Activated CD4-positive, CD25-positive, alpha-beta regulatory T cell treated with anti-CD3 and anti-CD28 coated beads, Interleukin-2, amount 50 U/mL, for 24 hours (primary cell): ENCODE measurements at regions not wholly inside any gene's neighbourhood (a gene's known extent, or its start where the extent isn't known, plus 50 kb on each side); places are given as distances from the start of the nearest gene placed in this dataset.

ENCODE experiments used
- ATAC-seq, 2 donors: fragments of 150-1000 bp; cut with Tn5 transposase; one replicate each; pipeline ENCODE4 v1.10.0; 2021; ENCODE audit warnings: mild to moderate bottlenecking in 1 of 2, moderate library complexity in 1 of 2

DNA sequence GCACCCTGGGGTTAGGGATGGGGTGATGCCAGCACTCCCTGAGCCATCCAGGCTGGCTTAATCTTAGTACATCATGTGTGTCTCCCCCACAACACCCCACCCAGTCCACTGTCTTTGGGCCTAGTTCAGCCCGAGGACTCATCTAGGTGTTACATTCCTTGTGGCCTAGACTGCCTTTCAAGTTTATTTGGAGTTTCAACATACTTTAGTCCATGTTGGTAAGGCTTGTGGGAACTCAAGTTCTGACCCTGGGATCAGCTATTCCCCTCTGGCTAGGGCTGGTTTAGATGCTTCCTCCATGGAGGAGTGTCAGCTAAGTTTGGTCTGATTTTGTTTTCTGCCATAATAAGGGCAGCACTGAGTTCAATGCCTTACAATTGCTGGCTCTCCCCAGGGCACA is 302.4 kb downstream of the SMARCA2 start:
- ATAC-seq: no peak

DNA sequence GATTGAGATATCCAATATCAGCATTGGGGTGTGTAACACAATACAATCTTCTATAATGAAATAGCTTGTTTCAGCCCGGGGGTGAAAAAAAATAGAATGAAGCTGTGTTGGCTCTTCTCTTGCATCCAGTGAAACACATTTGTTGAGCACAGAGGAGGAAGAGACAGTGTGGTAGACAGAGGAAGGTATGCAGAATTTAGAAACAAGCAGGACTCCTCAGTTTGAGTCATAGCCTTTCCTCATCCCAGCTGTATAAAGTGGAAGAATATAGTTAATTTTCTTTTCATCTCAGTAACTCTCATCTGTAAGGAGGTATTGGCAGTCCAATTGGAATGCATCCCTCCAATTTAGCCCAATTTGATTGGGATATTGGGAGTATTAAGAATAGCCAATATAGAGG is 302.2 kb upstream of the VLDLR start:
- ATAC-seq: no peak

DNA sequence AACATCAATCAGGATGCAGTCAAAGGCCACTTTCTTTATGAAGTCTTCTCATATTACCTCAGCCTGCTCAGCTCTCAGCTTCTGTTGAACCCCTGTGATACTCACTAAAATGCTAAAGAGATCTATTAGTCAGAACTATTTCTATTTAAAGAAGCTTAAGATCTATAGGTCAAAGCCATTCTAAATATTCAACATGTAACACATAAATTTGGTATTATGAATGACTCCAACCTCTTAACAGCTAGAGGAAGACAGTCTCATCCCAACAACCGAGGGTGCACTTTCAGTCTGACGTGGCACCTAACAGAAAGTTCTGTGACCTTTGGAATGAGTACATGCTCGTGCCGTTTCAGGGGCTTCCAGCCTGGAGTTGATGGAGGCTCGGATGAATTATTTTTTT is 301.5 kb upstream of the VLDLR start:
- ATAC-seq: no peak

DNA sequence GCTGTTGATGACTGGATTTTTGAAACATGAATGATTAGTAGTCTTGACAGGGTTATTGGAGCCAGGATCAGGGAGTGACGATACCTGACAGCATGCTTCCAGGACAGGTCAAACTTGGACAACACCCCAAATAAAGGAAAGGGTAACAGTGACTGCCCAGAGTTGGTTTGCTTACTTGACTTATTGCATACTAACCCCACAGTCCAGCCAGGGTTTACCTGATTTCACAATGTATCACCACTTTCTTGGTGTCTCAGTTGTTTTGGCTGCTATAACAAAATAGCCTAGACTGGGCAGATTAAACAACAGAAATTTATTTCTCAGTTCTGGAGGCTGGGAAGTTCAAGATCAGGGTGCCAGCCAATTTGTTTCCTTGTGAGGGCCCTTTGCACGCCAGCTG is 301.0 kb upstream of the VLDLR start:
- no peak for ATAC-seq

DNA sequence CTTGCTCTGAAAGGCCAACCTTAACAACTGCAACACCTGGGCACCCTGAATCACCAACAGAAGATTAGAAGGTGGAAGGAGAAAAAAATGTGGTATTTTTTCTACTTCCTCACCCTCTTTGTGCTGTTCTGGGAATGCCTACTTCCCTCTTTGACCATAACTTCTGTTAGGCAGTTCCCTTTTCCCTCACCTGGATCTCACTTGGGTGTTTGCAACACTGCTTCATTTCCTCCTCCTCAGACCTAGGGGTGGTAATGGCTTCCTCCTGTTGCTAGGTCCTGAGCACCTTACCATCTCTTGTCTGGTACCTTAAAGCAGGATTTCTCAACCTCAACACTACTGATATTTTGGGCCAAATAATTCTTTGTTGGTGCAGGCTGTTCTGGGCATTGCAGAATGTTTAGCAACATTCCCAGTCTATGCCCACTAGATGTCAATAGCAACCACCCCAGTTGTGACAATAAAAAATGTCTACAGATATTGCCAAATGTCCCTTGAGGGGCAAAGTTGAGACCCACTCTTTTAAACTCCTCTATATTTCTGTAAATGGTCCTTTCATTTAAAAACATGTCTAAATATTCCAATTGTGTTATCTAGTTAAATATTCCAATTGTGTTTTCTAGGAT is 300.0 kb upstream of the VLDLR start:
- ATAC-seq: no peak

DNA sequence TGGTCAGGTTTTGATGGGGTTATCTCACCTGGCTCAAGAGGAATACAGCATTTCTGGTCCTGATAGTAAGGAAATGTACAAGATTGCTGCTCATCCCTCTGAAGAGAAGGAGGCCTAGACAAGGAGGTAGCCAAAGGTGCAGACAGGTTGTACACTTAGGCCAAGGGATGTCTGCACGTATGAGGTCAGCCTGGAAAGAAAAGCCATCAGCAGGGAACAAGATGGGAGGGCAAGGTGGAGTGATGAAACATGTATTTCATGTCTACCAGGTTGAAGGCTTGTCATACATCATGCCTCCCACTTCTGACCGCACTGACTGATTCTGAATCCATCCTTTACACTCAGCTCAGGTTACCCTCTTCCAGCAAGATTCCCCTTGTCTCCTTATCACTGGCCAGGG is 296.8 kb upstream of the VLDLR start:
- ATAC-seq: no peak

DNA sequence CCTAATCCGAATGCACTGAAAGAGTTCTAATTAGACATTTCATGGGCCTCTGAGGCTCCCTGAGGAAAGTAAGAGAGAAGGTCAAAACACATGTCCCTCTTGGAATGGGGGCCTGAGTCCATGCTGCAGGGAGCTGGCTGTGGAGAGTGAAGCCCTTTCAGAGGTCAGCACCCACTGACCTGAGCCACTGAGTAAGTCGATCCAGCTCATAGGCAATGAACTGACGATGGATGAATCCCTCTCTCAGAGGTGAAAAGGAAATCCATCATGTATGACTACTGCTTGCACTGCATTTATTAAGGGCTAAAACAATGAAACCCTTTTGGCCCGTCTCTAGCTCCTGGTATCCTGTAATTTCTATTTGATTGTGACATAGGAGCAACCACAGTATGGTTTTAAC is 288.9 kb upstream of the VLDLR start:
- no peak for ATAC-seq

DNA sequence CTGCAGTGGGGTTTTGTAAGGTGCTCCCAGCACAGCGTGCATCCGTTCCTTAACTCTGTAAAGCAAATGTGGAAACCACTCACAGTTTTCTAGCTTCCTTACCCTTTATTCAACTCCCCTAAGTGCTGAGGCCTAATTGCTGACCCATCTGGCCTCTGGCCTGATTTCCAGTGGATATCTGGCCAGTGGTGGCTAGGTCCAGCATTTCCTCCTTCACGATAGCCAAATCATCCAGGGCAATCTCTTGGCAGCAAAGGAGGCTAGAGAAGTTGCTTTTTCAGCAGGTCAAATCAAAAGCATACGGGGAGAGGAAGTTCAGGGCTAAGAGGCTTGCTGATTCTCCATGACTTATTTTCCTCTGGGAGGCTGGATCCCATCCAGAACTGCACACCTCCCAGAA is 286.3 kb upstream of the VLDLR start:
- no peak for ATAC-seq

DNA sequence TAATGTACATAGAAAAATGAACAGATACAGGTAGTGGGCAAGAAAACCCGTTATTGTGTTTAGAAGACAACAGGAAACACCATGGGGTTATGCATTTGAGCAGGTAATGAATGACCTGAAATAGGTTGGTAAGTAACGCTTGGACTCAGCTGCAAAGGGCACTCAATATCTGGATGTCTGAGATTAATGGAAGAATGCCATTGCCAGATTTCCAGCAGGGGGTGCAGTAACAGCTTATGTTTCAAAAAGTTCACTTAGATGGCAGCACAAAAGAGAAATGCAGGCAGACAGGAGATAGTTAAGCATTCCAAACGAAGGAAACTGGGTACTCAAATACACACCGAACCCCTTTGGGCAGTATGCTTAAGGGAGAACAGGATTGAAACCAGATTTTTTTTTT is 285.5 kb upstream of the VLDLR start:
- ATAC-seq: no peak

DNA sequence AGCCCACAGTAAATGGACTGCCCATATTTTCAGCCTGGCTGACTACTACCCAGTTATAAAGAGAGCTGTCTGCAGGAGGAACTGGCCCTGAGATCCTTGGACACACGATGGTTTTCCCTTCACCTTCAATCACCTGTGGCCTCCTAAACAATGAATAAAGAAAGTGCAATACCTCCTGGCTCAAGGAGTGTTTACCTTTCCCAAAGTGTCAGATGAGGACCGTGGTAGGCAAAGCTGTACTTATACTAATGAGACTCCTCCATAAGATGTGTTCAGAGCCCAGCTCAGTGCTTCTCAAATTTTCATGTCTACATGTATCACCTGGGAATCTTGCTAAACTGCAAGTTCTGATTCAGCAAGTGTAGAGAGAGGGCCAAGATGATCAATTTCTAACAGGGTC is 284.5 kb upstream of the VLDLR start:
- no peak for ATAC-seq

DNA sequence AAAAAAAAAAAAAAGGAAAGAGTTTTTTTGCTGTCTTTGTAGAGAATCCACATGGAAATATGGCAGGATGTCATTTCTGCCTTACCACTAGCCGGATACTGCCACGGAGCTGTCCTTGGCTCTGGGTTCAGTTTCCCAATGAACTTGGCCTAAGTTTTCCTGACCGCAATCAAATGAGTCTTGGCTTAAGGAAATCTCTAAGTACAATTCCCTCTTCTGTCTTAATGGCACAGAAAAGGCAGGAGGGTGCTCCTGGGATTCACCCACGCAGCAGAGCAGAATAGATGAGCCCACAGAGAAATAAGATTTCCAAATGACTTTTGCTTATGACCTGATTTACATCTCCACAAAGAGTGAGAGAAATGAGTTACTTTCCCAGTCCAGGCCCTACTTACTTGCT is 284.0 kb upstream of the VLDLR start:
- ATAC-seq: no peak

DNA sequence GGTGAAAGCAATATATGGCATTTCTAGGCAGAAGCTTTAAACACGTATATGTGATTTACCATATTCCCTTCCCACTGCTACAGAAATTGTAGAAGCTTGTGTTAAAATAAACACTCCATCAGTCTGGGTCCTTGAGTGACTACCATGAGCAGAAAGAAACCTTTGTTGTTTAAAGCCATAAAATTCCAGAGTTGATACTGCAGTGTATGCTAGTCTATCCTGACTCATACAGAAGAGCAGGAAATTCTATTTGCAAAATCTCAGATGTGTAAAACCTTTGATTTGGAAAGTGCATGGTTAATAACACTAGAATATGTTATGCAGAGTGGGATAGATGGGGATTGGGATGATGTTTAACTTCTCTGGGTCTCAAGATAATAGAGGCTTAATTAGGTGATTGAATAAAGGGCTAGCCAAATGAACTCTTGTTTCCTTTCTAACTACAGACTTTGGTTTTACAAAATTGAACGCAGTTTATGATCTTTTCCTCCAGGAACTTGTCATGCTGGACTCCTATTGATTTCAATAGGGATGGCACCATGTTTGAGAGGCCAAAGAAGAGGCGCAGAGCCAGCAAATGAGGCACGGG is 282.7 kb upstream of the VLDLR start:
- ATAC-seq: no peak

DNA sequence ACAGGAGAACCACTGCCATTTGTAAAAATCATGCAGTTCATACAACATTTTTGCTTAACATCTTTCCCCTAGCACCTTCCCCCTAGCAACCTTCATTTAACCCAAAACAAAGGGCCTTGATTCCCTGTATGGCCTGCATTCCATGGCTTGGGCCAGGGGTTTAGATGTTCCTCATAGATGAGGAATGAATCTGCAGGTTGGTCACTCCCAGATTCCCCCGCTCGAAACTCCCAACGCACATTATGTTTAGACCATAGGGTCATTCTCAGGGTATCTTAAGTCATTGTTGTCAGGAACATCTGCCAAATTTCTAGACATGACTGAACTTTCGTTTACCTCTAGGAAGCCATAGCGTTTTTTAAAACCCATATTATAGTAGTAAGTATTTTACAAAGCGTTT is 282.2 kb upstream of the VLDLR start:
- ATAC-seq: no peak

DNA sequence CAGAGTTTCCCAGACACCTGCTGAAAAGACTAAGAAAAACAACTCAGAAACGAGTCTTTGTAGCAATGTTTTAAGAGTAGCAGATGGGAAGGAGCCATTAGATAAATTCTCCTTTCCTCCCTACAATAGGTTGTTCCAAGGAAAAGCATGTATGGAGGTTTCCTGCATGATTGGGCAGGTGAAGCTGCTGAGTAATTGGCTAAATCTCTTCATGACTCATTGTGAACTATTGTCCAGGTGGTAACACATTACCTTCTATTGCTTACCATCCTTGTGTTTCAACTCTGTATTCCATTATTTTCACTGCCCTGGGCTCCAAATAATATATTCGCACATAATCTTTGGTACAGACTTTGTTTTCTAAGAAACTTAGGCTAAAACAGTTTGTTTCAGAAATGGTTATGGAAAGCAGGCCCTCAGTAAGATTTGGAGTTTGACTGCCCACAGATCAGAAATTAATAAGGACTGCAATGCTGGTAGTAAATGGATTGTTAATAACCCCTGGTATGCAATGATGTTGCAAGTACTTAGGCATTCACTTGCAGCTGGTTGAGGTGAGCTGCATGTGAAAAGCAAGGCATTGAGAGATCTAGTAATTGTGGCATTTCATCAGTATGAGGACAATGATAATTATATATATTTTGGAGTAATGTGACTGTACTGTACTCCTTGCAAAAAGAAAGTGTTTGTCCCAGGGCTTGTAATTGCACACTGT is 281.4 kb upstream of the VLDLR start:
- no peak for ATAC-seq

DNA sequence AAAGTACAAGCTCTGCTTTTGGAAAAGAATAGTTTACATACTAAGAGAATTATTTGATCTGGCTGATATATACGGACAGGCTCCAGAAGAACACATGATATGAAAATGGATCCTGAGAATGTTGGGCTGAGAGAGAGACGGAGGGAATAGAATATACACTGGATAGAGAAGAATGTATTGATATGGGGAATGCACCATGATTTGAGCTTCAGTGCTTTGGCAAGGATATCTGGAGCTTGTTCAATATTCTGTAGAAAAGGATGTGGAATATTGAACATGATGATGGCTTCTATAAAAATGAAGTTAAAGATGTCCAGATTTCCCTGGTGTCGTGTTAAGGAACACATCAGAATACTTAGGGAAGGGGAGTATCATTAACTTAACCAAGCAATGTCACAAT is 280.5 kb upstream of the VLDLR start:
- no peak for ATAC-seq

DNA sequence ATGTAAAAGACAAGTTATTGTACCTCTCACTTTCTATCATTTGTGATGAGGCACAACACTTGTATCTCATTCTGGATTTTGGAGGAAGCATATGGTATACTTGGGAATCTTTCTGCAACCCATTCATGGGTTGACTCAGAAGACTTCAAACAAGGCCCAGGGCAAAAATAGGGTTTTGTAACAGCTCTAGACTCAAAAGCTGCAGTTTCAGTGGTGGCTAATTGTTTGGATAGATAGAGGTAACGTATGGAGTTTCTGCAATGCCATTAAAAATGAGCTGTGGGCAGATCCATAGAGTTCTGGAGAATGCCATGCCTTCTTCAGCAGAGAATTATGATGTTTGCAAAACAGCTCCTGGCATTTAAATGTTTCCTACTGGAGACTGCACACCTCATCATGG is 279.6 kb upstream of the VLDLR start:
- ATAC-seq: no peak

DNA sequence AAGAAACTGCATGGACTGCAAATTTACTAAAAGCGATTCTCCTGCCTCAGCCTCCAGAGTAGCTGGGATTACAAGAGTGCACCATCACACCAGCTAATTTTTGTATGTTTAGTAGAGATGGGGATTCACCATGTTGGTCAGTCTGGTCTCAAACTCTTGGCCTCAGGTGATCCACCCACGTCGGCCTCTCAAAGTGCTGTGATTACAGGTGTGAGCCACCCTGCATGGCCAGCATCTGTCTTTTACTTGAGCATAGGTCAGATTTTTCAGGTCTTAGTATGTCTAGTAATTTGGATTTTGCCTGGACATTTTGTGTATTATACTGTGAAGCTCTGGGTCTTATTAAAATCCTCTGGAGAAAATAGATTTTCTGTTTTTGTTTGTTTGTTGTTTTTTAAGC is 277.8 kb upstream of the VLDLR start:
- ATAC-seq: no peak

DNA sequence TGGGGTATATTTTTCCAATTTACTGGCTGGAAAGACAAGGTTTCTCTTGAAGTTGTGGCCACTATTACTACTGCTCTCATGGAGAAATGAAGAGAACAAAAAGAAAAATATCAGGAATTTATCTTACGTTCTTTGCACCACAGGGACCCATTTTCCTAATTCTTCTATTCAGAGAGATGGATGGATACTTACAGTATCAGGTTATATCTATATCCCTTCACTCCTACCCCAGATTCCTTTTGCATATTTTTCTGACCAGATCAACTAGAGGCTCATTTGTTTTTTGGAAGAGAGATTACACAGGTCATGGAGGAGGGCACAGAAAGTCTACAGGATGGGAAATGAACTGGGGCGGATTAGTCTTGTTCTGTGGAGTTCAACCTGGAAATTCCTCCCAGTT is 277.2 kb upstream of the VLDLR start:
- ATAC-seq: no peak

DNA sequence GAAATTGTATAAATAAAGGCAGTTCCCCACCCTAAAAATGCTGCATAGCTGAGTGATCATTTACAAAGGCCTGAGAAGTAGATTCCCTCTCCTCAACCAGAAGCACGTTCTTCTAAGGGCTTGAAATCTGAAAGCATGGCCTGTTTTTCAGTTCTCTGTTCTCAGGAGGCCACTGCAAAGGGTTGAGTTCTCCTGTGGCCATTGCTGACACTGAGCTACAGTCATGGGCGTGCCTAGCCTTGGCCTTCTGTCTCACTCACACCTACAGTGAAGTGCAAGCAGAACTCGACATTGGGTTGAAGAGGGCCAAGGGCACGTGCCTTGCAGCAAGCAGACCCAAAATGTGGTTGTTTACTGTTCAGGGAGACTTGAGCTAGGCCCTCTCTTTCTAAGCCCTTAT is 276.6 kb upstream of the VLDLR start:
- ATAC-seq: no peak

DNA sequence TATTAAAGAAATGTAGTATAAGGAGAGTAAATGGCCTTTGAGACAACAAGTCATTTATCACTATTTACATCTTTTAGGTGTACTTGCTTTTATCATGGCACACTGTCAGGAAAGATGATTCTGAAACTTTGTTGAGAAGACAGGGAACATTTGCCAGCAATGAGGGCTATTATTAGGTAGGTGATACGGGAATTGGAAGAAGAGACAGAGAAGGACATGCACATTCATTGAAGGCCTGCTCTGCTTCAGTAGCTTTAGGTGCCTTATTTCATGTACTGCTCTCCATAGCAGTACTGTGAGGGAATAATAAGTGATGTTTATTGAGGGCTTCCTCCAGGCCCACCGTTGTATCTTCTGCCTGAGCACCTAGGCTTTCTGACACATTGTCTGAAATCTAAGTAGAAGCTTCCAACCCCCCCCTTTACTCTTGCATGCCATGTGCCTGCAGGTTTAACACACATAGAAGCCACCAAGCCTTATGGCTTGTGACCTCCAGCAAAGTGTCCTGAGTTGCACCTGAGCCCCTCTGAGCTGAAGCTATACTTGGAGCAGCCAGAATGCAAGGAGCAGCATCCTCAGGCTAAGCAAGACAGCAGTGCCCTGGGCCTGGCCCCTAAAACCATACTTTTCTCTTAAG is 275.2 kb upstream of the VLDLR start:
- ATAC-seq: no peak

DNA sequence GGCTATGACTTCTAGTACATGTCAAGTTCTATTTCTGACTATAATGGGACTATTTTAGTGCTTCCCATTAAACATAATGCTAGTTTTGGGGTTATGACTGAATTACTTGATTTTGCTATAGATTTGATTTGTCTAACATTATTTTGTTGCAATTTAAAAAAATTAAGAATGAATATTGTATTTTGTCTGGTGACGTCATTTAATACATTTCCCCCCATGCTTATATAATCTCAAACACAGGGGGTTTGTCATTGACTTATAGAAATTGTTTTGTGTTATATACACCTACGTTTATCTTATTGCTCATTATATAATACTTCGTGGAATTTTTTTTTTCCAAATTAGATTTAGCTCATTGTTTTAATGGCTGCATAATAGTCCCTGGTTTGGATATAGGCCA is 270.3 kb upstream of the VLDLR start:
- no peak for ATAC-seq

DNA sequence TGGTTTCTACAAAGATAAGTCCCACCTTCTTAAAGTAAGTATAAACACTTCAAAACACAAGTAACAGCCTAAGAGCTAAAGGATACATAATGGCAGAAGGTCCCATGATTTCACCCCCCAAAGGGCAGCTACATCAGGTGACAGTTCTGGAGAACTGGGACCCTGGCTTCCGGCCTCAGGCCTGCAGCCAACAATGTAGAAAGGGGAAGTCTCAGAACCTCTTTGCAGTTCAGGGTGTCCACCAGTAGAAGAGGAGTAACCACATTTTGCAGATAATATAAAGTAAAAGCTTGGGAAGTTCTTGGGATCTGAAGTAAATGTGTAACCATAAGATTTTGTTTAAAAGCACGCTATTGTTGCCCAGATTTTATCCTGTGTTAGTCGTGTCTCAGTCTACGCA is 267.4 kb upstream of the VLDLR start:
- no peak for ATAC-seq

DNA sequence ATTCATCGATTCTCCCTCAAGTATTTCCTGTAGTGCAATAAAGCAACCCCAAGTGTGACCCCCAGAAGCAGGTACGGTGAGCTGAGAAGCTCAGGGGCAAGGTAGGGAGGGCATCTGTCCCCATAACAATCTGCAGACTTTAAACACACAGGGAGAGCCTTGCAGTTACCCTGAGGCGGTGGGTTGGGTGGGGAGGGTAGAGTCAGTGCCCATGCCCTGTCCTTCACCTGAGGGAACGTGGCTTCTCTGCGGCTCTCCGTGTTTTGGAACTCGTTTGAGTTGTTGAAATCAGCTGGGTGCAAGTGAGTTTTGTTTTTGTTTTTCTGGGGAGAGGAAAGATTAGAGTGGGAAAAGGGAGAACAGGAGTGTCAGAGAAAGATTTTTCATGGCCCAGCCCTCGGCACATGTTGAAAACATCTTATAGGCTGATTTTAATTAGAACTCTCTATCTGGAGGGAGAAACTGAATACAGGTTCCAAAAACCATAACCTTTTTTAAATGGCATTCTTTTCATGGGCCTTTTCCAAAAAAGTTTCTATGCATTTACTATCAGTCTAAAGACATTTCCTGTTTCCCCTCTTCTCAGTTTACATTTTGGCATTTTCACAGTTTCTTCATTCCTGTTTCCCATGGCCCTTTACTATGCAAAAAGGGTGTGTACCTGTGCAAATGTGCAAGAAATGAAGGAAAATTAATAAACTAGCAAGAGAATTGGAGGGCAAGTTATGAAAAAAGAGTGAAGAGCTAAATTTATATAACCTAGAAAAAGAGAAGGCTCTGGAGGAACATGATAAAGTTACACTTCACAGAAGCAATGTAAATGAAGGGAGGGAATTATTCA is 266.5 kb upstream of the VLDLR start:
- ATAC-seq: no peak

DNA sequence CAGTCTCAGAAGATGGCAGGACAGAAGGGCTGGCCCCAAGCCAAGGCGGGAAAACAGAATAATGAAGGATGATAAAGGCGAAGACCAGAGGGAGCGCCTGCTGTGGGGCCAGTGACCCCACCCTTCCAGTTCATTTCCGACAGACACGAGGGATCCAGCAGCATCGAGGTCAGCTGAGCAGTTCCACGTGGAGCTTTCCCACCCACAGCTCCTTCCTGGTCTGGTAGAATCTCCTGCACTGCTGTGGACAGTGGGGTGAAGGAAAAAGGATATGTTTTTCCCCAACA is 265.9 kb upstream of the VLDLR start:
- no peak for ATAC-seq
